Esophagus (tissue), 2 donors: ENCODE measurements at regions not wholly inside any gene's neighbourhood (a gene's known extent, or its start where the extent isn't known, plus 50 kb on each side); places are given as distances from the start of the nearest gene placed in this dataset.

Source experiments
- H3K27ac ChIP-seq, 2 donors: one replicate each; pipeline ENCODE4 v1.5.1; 2013; ENCODE audit warnings: low read depth in 2 of 2, mild to moderate bottlenecking in 2 of 2, inconsistent platforms in 1 of 2, low read length in 1 of 2, moderate library complexity in 1 of 2
- H3K27me3 ChIP-seq, 2 donors: one replicate each; pipeline ENCODE4 v1.6.1; 2013; ENCODE audit warnings: low read length in 2 of 2, control low read depth in 1 of 2, mild to moderate bottlenecking in 1 of 2; ENCODE audit not compliant: insufficient read depth in 2 of 2, control insufficient read depth in 1 of 2
- H3K36me3 ChIP-seq, 2 donors: one replicate each; pipeline ENCODE4 v1.6.1; 2013; ENCODE audit warnings: low read length in 1 of 2; ENCODE audit not compliant: control insufficient read depth in 2 of 2, insufficient read depth in 2 of 2
- H3K4me1 ChIP-seq, 2 donors: one replicate each; pipeline ENCODE4 v1.6.1; 2013; ENCODE audit warnings: low read length in 1 of 2; ENCODE audit not compliant: control insufficient read depth in 2 of 2, insufficient read depth in 2 of 2
- H3K4me3 ChIP-seq, 2 donors: one replicate each; pipeline ENCODE4 v1.5.1; 2013; ENCODE audit warnings: low read length in 2 of 2, mild to moderate bottlenecking in 2 of 2, low read depth in 1 of 2, moderate library complexity in 1 of 2
- H3K9me3 ChIP-seq, 2 donors: one replicate each; pipeline ENCODE4 v1.6.1; 2013; ENCODE audit warnings: mild to moderate bottlenecking in 2 of 2, low read depth in 1 of 2, low read length in 1 of 2, moderate library complexity in 1 of 2; ENCODE audit not compliant: control insufficient read depth in 2 of 2, insufficient read depth in 1 of 2
- WGBS, 2 donors: extraction: QIAGEN DNeasy Blood & Tissue Kit; methylation state at CpG; one replicate each; pipeline ENCODE4 v1.1.7; 2013; 5-methylcytosine and 5-hydroxymethylcytosine counted together
- donor health status: healthy with polysubstance abuse.
- donor health status: Bipolar disorder and iron deficiency.

GRCh38 chr2:155054712-155055111 is 356.2 kb downstream of the KCNJ3 start:
- H3K27me3 ChIP-seq = no peaks in the 10 kb centered on the region
- 87 to 88% methylated on average over 5 of the region's 5 CpGs for WGBS, 2 donors
- no peak overlapping the region for H3K27ac ChIP-seq
- H3K36me3 ChIP-seq = no peaks in the 10 kb centered on the region
- no peak overlapping the region for H3K4me3 ChIP-seq
- H3K9me3 ChIP-seq = no peaks in the 10 kb centered on the region
- H3K4me1 ChIP-seq = no peaks in the 10 kb centered on the region

- Histone ChIP-seq H3K27ac (no peak overlapping the region), H3K27me3 (no peaks in the 10 kb centered on the region), H3K9me3 (no peaks in the 10 kb centered on the region), H3K4me3 (no peak overlapping the region), H3K36me3 (no peaks in the 10 kb centered on the region), H3K4me1 (no peaks in the 10 kb centered on the region)
- 84 to 89% methylated on average over 4 of the region's 4 CpGs for WGBS, 2 donors
Observed at GRCh38 chr2:155043097-155043496, 344.6 kb downstream of the KCNJ3 start.

DNA sequence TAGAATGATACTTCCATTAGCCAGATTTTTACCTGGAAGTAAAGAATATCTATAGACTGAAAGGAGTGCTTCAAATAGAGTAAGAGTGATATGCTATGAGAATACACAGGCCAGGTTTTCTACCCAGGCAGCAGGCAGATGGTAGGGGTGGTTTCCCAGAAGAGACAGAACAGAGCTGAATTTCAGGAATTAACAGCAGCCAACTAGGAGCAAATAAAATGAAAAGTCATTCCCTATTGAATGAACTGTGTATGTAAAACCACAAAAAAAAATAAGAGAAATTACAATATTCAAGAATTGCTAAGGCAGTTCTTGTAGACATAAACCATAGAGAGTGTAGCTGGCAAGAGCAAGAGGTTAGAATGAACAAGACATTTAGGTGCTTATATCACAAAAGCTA is 336.8 kb downstream of the KCNJ3 start:
- no peaks in the 10 kb centered on the region for H3K9me3 ChIP-seq
- no peaks in the 10 kb centered on the region for H3K27me3 ChIP-seq
- no peak overlapping the region for H3K4me3 ChIP-seq
- H3K36me3 ChIP-seq = no peaks in the 10 kb centered on the region
- no peaks in the 10 kb centered on the region for H3K4me1 ChIP-seq
- H3K27ac ChIP-seq = no peak overlapping the region

GRCh38 chr2:155033652-155034051 is 335.2 kb downstream of the KCNJ3 start:
- H3K4me3 ChIP-seq = no peak overlapping the region
- no peaks in the 10 kb centered on the region for H3K27me3 ChIP-seq
- no peaks in the 10 kb centered on the region for H3K36me3 ChIP-seq
- no peak overlapping the region for H3K27ac ChIP-seq
- no peaks in the 10 kb centered on the region for H3K9me3 ChIP-seq
- no peaks in the 10 kb centered on the region for H3K4me1 ChIP-seq

DNA sequence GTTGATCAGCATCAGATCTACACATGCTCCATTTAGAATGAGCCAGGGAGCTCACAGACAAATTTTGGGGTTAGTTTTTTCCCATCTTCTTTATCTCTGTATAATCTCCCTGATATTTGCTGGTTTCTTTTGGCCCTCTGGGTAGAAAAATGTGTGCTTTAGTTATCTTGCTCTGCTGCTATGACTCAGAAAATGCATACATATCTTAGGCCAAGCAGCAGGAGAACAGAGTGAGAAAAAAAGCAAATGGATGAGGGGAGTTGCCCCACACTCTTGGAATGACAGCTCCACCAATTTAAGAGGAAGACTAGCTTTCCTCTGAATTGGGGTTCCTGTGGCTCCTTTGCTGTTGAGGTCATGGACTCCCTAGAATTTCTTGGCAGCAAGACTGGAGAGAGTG is 331.8 kb downstream of the KCNJ3 start:
- H3K4me3 ChIP-seq = no peak overlapping the region
- no peaks in the 10 kb centered on the region for H3K36me3 ChIP-seq
- H3K27ac ChIP-seq = no peak overlapping the region
- no peaks in the 10 kb centered on the region for H3K27me3 ChIP-seq
- H3K4me1 ChIP-seq = no peaks in the 10 kb centered on the region
- H3K9me3 ChIP-seq = no peaks in the 10 kb centered on the region

GRCh38 chr2:155026651-155027174 is 328.2 kb downstream of the KCNJ3 start:
- WGBS, 2 donors = 65 to 81% methylated on average over 1 of the region's 1 CpG
- Histone ChIP-seq H3K4me3 (no peak overlapping the region), H3K36me3 (no peaks in the 10 kb centered on the region), H3K27ac (no peak overlapping the region), H3K27me3 (no peaks in the 10 kb centered on the region), H3K9me3 (no peaks in the 10 kb centered on the region), H3K4me1 (no peaks in the 10 kb centered on the region)

- no peak overlapping the region for H3K27ac ChIP-seq
- H3K4me1 ChIP-seq = no peaks in the 10 kb centered on the region
- no peaks in the 10 kb centered on the region for H3K9me3 ChIP-seq
- 33% methylated on average over 1 of the region's 1 CpG for WGBS, 2 donors
- H3K4me3 ChIP-seq = no peak overlapping the region
- H3K36me3 ChIP-seq = no peaks in the 10 kb centered on the region
- no peaks in the 10 kb centered on the region for H3K27me3 ChIP-seq
Observed at GRCh38 chr2:155023674-155024073, 325.2 kb downstream of the KCNJ3 start.

- Histone ChIP-seq H3K27ac (no peak overlapping the region), H3K4me1 (no peaks in the 10 kb centered on the region), H3K4me3 (no peak overlapping the region), H3K36me3 (no peaks in the 10 kb centered on the region), H3K9me3 (no peaks in the 10 kb centered on the region), H3K27me3 (no peaks in the 10 kb centered on the region)
Observed at GRCh38 chr2:155022531-155022930, 324.0 kb downstream of the KCNJ3 start.

DNA sequence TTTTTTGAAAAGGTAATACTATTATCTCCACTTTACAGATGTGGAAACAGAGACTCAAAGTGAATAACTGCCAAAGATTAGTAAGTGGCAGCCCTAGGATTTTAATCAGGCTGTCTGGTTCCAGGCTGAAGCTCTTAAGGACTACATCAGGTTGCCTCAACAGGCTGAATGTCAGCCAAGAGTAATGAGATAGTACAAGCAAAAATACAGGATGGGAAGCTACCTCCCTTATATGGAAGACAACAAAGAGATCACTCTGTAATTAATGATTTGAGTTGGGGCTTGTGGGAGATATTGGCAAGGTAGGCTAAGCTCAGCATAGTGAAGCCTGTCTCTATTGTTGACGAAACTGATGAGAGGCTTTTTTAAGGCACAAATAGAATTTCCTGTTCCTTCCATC is 323.1 kb downstream of the KCNJ3 start:
- 79 to 92% methylated on average over 1 of the region's 1 CpG for WGBS, 2 donors
- no peaks in the 10 kb centered on the region for H3K27me3 ChIP-seq
- H3K9me3 ChIP-seq = no peaks in the 10 kb centered on the region
- H3K4me1 ChIP-seq = no peaks in the 10 kb centered on the region
- no peak overlapping the region for H3K4me3 ChIP-seq
- H3K36me3 ChIP-seq = no peaks in the 10 kb centered on the region
- no peak overlapping the region for H3K27ac ChIP-seq

DNA sequence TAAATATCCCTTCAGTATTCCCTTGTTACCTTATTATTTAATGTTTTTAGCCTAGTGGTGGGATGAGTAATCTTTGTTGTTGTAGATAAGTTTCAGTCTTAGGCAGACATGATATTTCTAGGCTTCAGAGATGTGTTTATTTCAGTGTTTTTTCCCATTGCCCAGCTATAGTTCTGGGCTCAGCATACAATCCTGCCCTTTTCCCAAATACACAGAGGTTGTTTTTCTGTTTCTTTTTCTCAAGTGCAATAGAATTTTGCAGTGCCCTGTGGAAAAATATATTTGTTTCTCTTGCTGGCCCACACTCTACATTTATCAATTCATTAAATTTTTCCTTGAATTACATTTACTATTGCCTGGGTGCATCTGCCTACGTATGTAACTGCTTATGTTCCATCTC is 321.8 kb downstream of the KCNJ3 start:
- 47 to 63% methylated on average over 1 of the region's 1 CpG for WGBS, 2 donors
- Histone ChIP-seq H3K27ac (no peak overlapping the region), H3K36me3 (no peaks in the 10 kb centered on the region), H3K9me3 (no peaks in the 10 kb centered on the region), H3K4me1 (no peaks in the 10 kb centered on the region), H3K27me3 (no peaks in the 10 kb centered on the region), H3K4me3 (no peak overlapping the region)
